H1 (cell line): ENCODE measurements at regions not wholly inside any gene's neighbourhood (a gene's known extent, or its start where the extent isn't known, plus 50 kb on each side); places are given as distances from the start of the nearest gene placed in this dataset.

ENCODE experiments used
- ATF3 ChIP-seq: IDR thresholded peaks from 2 replicates; pipeline ENCODE4 v1.6.1; 2011; ENCODE audit warnings: low read depth, mild to moderate bottlenecking, low read length; ENCODE audit not compliant: insufficient read depth
- CHD7 ChIP-seq: fragments of 300-600 bp; sonication (generic); IDR thresholded peaks from 2 replicates; pipeline ENCODE4 v1.7.1; 2012; ENCODE audit warnings: low read length, moderate library complexity, mild to moderate bottlenecking, inconsistent platforms; ENCODE audit not compliant: insufficient replicate concordance
- CREB1 ChIP-seq: IDR thresholded peaks from 2 replicates; pipeline ENCODE4 v1.6.1; 2012; ENCODE audit warnings: inconsistent platforms
- GABPA ChIP-seq: IDR thresholded peaks from 2 replicates; pipeline ENCODE4 v1.6.1; 2011; ENCODE audit warnings: mild to moderate bottlenecking, low read length, moderate library complexity, borderline replicate concordance; ENCODE audit not compliant: insufficient read depth
- POLR2A ChIP-seq, 2 experiments: IDR thresholded peaks; 1 replicate in 1 of 2; 2 replicates in 1 of 2; pipeline ENCODE4 v1.6.1; 2011; ENCODE audit warnings: low read depth in 2 of 2, low read length in 2 of 2, mild to moderate bottlenecking in 2 of 2; ENCODE audit errors: control extremely low read depth in 1 of 2
- POLR2AphosphoS5 ChIP-seq: IDR thresholded peaks from 2 replicates; pipeline ENCODE4 v1.6.1; 2011; ENCODE audit warnings: low read depth, low read length
- RAD21 ChIP-seq, 2 experiments: IDR thresholded peaks in 1 of 2; conservative IDR thresholded peaks in 1 of 2; 2 replicates each; pipeline ENCODE4 v1.6.1; 2011; ENCODE audit warnings: low read depth in 2 of 2, low read length in 2 of 2, improper control_type of control experiment in 1 of 2, inconsistent platforms in 1 of 2, mild to moderate bottlenecking in 1 of 2, moderate library complexity in 1 of 2
- TAF1 ChIP-seq: IDR thresholded peaks from 2 replicates; pipeline ENCODE4 v1.6.1; 2011; ENCODE audit warnings: mild to moderate bottlenecking, low read depth, low read length
- TAF7 ChIP-seq: optimal IDR thresholded peaks from 2 replicates; pipeline ENCODE3; 2011; ENCODE audit warnings: low read depth, mild to moderate bottlenecking, inconsistent platforms, low read length, moderate library complexity, borderline replicate concordance

GRCh38 chr1:82807563-82807962 is 1006.8 kb downstream of the ADGRL2 start (continued):
- TF ChIP-seq CHD7, result no peak
- no peak for TF ChIP-seq GABPA
- no peak for TF ChIP-seq TAF1
- no peak for TF ChIP-seq TAF7
- TF ChIP-seq CREB1, result no peak
- no peak for TF ChIP-seq ATF3
- no peak for TF ChIP-seq POLR2AphosphoS5
- TF ChIP-seq POLR2A (IDR thresholded peaks at IDR 0.05; ENCODE audit: control extremely low read depth in 1 of 2, low read depth in 2 of 2, low read length in 2 of 2), result no peak
- TF ChIP-seq RAD21 (IDR thresholded peaks at IDR 0.05 in 1 of 2, conservative IDR thresholded peaks at IDR 0.05 in 1 of 2; ENCODE audit: low read depth in 2 of 2, low read length in 2 of 2), result no peak
